HCT116 (cell line): ENCODE measurements at regions not wholly inside any gene's neighbourhood (a gene's known extent, or its start where the extent isn't known, plus 50 kb on each side); places are given as distances from the start of the nearest gene placed in this dataset.

Experiments used
- ATF3 ChIP-seq: IDR thresholded peaks from 2 replicates; pipeline ENCODE4 v1.6.1; 2012
- CTCF ChIP-seq, 3 experiments: fragments of 200-600 bp in 1 of 3; sonication (generic) in 1 of 3; IDR thresholded peaks in 2 of 3; conservative IDR thresholded peaks in 1 of 3; 2 replicates each; pipeline ENCODE4 v1.5.1; 2012 to 2017; ENCODE audit warnings: low read depth in 2 of 3, low read length in 2 of 3, antibody characterized with exemption in 1 of 3, borderline replicate concordance in 1 of 3, control low read depth in 1 of 3, mild to moderate bottlenecking in 1 of 3, mixed read lengths in 1 of 3, mixed run types in 1 of 3, moderate library complexity in 1 of 3; ENCODE audit not compliant: insufficient read depth in 1 of 3
- EZH2 ChIP-seq: fragments of 200-600 bp; sonication (generic); IDR thresholded peaks from 2 replicates; pipeline ENCODE4 v1.6.1; 2017; ENCODE audit warnings: antibody characterized with exemption, mixed run types
- EZH2phosphoT487 ChIP-seq: fragments of 200-600 bp; IDR thresholded peaks from 2 replicates; pipeline ENCODE4 v1.6.1; 2018; ENCODE audit warnings: antibody characterized with exemption, borderline replicate concordance
- MAX ChIP-seq: IDR thresholded peaks from 2 replicates; pipeline ENCODE4 v1.6.1; 2012
- REST ChIP-seq: IDR thresholded peaks from 2 replicates; pipeline ENCODE4 v1.6.1; 2012; ENCODE audit warnings: low read depth
- TCF7L2 ChIP-seq: IDR thresholded peaks from 2 replicates; pipeline ENCODE4 v1.7.0; 2011; ENCODE audit warnings: borderline replicate concordance, inconsistent platforms; ENCODE audit not compliant: insufficient read depth, insufficient read length; ENCODE audit errors: extremely low read depth

- no peak for TF ChIP-seq ATF3
- TF ChIP-seq CTCF (IDR thresholded peaks at IDR 0.05 in 2 of 3, conservative IDR thresholded peaks at IDR 0.05 in 1 of 3; ENCODE audit: borderline replicate concordance in 1 of 3, insufficient read depth in 1 of 3, low read depth in 2 of 3, low read length in 2 of 3): no peak
- TF ChIP-seq TCF7L2: no peak
- no peak for TF ChIP-seq REST
- no peak for TF ChIP-seq EZH2
- TF ChIP-seq EZH2phosphoT487: no peak
- TF ChIP-seq MAX: no peak
Observed at GRCh38 chr10:57979491-57979890, 288.2 kb downstream of the IPMK start.
